Tibial nerve (tissue), 4 donors: ENCODE measurements at regions not wholly inside any gene's neighbourhood (a gene's known extent, or its start where the extent isn't known, plus 50 kb on each side); places are given as distances from the start of the nearest gene placed in this dataset.

Source experiments
- CTCF ChIP-seq, 5 experiments: fragments of 200-600 bp in 3 of 5; fragments of 450-650 bp in 2 of 5; sonication (generic) in 3 of 5; IDR thresholded peaks; one replicate each; pipeline ENCODE4 v1.5.1; 2016 to 2019; ENCODE audit warnings: antibody characterized with exemption in 5 of 5, mild to moderate bottlenecking in 3 of 5, moderate library complexity in 2 of 5
- EP300 ChIP-seq, 2 donors: sonication (generic); formaldehyde crosslinking; IDR thresholded peaks; one replicate each; pipeline ENCODE4 v1.6.1; 2017; ENCODE audit warnings: antibody characterized with exemption in 2 of 2, mild to moderate bottlenecking in 1 of 2
- POLR2A ChIP-seq, 2 donors: fragments of 450-650 bp; IDR thresholded peaks; one replicate each; pipeline ENCODE4 v1.6.1; 2017; ENCODE audit warnings: antibody characterized with exemption in 2 of 2, mild to moderate bottlenecking in 2 of 2, moderate library complexity in 2 of 2

DNA sequence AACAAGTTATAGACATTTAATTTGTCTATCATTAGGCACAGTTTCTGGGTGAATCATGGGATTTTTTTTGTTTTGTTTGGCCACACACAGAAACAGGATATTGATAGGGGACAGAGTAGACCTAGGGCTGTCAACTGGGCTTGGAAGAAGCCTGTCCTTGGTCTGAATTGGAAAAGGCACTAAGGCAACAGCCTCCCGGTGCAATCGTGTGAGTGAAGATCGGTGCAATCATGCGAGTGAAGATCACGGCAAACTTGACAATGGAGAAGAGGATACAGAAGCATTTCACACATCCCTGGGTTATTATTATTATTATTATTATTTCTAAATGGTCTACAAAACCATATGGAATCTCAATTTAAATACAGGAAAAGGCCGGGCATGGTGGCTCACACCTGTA is 94.5 kb downstream of the ACKR3 start:
- no peak for TF ChIP-seq CTCF (IDR thresholded peaks at IDR 0.05)
- no peak for TF ChIP-seq POLR2A (IDR thresholded peaks at IDR 0.05)
- TF ChIP-seq EP300 (IDR thresholded peaks at IDR 0.05) = no peak
